AG09319 (cell line): ENCODE measurements at regions not wholly inside any gene's neighbourhood (a gene's known extent, or its start where the extent isn't known, plus 50 kb on each side); places are given as distances from the start of the nearest gene placed in this dataset.

Experiments
- DNase-seq: peaks from one replicate; pipeline ENCODE4 v3.0.0-alpha.2; 2010; ENCODE audit warnings: low read depth; ENCODE audit errors: extremely low read depth
- TF ChIP-seq, protein P1 (sequence below): IDR thresholded peaks from 2 replicates; pipeline ENCODE4 v1.5.1; 2011; ENCODE audit warnings: low read depth, mild to moderate bottlenecking, inconsistent platforms, low read length, moderate library complexity

DNA sequence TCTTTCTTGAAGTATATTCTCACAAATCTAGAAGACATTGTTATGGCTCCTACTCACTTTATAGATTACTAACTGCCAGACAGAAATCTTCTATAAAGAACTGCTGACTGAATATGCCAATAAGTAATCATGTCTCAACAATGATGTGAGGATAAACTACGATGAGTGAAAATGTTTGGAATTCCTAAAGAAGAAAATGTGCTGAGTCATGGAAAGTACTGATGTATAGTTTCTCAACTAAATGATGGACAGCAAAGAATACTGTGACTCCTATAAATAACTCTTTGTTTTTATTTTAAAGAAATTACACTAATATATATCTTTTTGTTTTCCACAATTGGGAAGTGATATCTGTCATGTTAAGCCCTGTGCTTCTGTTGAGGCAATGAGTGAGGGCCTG lies 232.9 kb downstream of the LNPK start:
- no peak for DNase-seq

GRCh38 chr2:175766880-175767279 lies 235.2 kb downstream of the LNPK start:
- TF ChIP-seq, protein P1, sequence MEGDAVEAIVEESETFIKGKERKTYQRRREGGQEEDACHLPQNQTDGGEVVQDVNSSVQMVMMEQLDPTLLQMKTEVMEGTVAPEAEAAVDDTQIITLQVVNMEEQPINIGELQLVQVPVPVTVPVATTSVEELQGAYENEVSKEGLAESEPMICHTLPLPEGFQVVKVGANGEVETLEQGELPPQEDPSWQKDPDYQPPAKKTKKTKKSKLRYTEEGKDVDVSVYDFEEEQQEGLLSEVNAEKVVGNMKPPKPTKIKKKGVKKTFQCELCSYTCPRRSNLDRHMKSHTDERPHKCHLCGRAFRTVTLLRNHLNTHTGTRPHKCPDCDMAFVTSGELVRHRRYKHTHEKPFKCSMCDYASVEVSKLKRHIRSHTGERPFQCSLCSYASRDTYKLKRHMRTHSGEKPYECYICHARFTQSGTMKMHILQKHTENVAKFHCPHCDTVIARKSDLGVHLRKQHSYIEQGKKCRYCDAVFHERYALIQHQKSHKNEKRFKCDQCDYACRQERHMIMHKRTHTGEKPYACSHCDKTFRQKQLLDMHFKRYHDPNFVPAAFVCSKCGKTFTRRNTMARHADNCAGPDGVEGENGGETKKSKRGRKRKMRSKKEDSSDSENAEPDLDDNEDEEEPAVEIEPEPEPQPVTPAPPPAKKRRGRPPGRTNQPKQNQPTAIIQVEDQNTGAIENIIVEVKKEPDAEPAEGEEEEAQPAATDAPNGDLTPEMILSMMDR, result no peak
- DNase-seq, result no peak

More for the DNA sequence above, 232.9 kb downstream of the LNPK start:
- TF ChIP-seq, protein P1, result no peak

GRCh38 chr2:175755656-175756386 lies 246.2 kb downstream of the LNPK start:
- no peak for DNase-seq
- TF ChIP-seq, protein P1, result no peak

DNA sequence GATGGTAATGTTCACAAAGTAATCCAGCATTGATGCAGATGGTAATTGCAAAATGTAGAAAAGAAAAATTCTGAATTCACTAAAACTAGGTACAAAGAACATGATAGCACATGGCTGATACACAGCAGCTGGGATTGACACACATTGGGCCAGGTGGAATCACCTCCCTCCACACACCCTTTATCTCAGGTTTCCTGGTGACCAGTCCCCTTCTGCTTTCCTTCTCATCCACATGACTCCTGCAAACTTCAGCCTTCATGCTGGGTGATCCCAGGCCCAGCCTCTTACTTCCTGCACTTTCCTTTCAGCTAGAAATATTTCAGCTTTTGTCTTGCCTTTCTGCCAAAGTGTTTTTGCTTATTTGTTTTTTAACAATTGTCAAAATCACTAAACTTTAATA lies 246.9 kb downstream of the LNPK start:
- DNase-seq, result no peak
- TF ChIP-seq, protein P1, result no peak

DNA sequence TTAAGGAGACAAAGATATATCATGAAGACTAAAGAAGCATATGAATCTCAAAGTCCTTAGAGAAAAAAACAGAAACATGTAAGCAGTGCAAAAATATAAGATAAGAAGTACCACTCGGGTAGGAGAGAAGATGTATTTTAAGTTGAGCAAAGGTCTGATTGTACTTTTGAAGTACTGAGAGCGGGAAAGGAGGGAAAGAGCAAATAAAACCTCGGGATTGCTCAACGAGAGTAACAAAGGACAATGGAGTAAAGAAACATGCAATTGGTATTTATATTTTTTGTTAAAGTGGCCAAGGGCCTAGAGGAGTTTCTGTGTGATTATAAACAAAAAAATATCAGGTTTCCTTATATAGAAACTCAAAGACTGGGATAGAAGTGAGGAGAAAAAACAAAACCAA lies 251.9 kb downstream of the LNPK start:
- TF ChIP-seq, protein P1, result no peak
- DNase-seq, result no peak

DNA sequence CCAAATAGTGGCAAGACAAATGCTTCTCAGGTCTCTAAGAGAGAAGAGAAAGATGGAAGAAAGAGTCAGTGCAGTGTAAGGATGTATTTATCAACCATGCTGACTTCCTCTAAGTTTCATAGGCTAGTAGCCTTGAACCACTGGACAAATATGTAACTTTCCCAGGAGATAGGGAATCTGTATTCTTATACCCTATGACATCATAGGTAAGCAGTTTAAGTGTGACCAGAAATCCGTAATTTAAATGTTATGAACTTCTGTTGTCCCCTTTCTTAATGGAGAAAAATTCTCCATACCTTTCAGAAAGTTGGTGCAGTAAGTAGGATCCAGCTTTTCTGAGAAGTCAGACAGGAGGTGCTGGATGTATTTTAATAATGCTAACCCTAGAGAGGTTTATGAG lies 256.2 kb downstream of the LNPK start:
- no peak for DNase-seq
- TF ChIP-seq, protein P1, result no peak

DNA sequence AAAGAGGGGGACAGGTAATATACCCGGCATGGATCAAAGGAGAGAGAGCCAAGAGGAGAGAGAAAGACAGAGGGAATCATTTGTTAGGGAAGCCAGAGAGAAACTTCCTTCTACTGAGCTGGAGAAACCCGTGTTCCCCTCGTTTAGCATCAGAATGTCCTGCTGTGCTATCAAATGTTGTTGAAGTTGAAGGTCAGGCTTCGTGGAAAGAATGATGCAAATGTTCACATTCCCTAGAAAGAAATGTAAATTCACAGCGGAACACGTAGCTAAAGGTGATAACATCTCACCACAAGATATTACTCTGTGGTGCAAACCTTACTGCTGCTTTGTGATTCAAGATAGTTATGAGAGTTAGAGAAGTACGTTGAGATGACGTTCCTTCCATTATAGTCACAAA lies 258.1 kb downstream of the LNPK start:
- TF ChIP-seq, protein P1, result no peak
- DNase-seq, result no peak
